Activated B cell treated with CpG ODN at 0.5 μM for 24 hours (primary cell): ENCODE measurements at regions not wholly inside any gene's neighbourhood (a gene's known extent, or its start where the extent isn't known, plus 50 kb on each side); places are given as distances from the start of the nearest gene placed in this dataset.

Experiments used
- ATAC-seq: fragments of 200-7000 bp; cut with Tn5 transposase; one replicate; pipeline ENCODE4 v1.10.0; 2021; ENCODE audit warnings: low read depth, mild to moderate bottlenecking, moderate library complexity
- CTCF ChIA-PET: fragments of 350-600 bp; sonication (Branson Sonifier 250); formaldehyde crosslinking; loops from one replicate; lab custom pipeline; 2021; ENCODE audit warnings: antibody characterized with exemption; lab: Charles Lee
- POLR2A ChIA-PET: fragments of 350-600 bp; sonication (Branson Sonifier 250); formaldehyde crosslinking; loops from one replicate; lab custom pipeline; 2021; ENCODE audit warnings: antibody characterized with exemption; lab: Charles Lee
- DNase-seq: peaks from one replicate; pipeline ENCODE4 v3.0.0; 2022
- H3K27ac Mint-ChIP-seq: one replicate; pipeline ENCODE4 v1.8.0; 2020; ENCODE audit warnings: mixed read lengths
- H3K27me3 Mint-ChIP-seq: one replicate; pipeline ENCODE4 v1.8.0; 2021; ENCODE audit warnings: mixed read lengths
- H3K36me3 Mint-ChIP-seq: one replicate; pipeline ENCODE4 v1.8.0; 2021; ENCODE audit warnings: low read depth, mixed read lengths
- H3K4me1 Mint-ChIP-seq: one replicate; pipeline ENCODE4 v1.8.0; 2021; ENCODE audit warnings: mixed read lengths
- H3K4me3 Mint-ChIP-seq: one replicate; pipeline ENCODE4 v1.8.0; 2020; ENCODE audit warnings: mild to moderate bottlenecking, mixed read lengths
- H3K9me3 Mint-ChIP-seq: one replicate; pipeline ENCODE4 v1.8.0; 2020; ENCODE audit warnings: mixed read lengths
- intact Hi-C: fragments of 100-400 bp; cut with micrococcal nuclease; formaldehyde crosslinking; loops from one replicate; pipeline ENCODE4 v1.15.1; 2024
- TF ChIP-seq, protein P1 (sequence below): fragments of 200-600 bp; IDR thresholded peaks from one replicate; pipeline ENCODE4 v1.8.0; 2022; ENCODE audit warnings: antibody characterized with exemption, mild to moderate bottlenecking

DNA sequence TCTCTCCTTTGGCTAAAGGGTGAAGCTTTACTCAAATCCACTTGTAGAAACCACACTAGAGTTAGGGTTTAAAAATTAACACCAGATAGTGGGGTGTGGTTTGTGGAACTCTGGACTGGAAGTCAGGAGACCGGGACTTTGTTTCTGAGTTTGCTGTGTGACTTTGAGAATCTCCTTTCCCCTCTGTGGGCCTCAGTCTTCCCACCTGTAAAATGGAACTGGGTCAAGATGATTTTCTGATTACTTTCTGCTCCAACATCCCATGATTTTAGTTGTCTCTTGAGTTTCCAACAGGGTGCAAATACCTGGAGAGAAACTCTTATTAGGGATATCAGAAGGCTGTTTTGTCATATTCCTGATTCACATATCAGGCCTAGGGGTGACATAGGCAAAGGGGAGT is 301.0 kb downstream of the MIAT start:
- TF ChIP-seq, protein P1, sequence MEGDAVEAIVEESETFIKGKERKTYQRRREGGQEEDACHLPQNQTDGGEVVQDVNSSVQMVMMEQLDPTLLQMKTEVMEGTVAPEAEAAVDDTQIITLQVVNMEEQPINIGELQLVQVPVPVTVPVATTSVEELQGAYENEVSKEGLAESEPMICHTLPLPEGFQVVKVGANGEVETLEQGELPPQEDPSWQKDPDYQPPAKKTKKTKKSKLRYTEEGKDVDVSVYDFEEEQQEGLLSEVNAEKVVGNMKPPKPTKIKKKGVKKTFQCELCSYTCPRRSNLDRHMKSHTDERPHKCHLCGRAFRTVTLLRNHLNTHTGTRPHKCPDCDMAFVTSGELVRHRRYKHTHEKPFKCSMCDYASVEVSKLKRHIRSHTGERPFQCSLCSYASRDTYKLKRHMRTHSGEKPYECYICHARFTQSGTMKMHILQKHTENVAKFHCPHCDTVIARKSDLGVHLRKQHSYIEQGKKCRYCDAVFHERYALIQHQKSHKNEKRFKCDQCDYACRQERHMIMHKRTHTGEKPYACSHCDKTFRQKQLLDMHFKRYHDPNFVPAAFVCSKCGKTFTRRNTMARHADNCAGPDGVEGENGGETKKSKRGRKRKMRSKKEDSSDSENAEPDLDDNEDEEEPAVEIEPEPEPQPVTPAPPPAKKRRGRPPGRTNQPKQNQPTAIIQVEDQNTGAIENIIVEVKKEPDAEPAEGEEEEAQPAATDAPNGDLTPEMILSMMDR = no peak
- no peaks in the 10 kb centered on the region for H3K9me3 Mint-ChIP-seq
- ATAC-seq (no peak), DNase-seq (no peak)
- intact Hi-C loops = no loop called here
- H3K4me1 Mint-ChIP-seq = no peaks in the 10 kb centered on the region
- ChIA-PET POLR2A (no interaction called here), CTCF (no interaction called here)
- no peak overlapping the region for H3K4me3 Mint-ChIP-seq
- no peak overlapping the region for H3K27ac Mint-ChIP-seq
- H3K36me3 Mint-ChIP-seq = no peaks in the 10 kb centered on the region
- peaks cover 46% of the 10 kb centered on the region for H3K27me3 Mint-ChIP-seq

DNA sequence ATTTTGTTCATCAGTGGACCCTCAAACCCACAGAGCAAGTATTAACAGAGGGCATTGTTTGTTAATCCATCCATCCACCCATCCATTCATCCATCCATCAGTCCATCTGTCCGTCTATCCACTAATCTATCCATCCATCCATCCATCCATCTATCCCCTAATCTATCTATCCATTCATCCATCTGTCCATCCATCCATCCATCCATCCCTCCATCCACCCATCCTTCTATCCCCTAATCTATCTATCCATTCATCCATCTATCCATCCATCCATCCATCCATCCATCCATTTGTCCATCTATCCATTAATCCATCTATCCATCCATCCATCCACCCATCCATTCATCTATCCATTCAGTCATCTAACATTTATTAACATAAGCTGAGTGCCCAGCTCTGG is 307.3 kb downstream of the MIAT start:
- intact Hi-C loops = no loop called here
- H3K36me3 Mint-ChIP-seq = no peaks in the 10 kb centered on the region
- DNase-seq (no peak), ATAC-seq (no peak)
- H3K9me3 Mint-ChIP-seq = peaks cover 9% of the 10 kb centered on the region
- ChIA-PET CTCF (no interaction called here), POLR2A (no interaction called here)
- H3K27me3 Mint-ChIP-seq = peaks cover 19% of the 10 kb centered on the region
- no peaks in the 10 kb centered on the region for H3K4me1 Mint-ChIP-seq
- no peak overlapping the region for H3K27ac Mint-ChIP-seq
- TF ChIP-seq, protein P1 = no peak
- no peak overlapping the region for H3K4me3 Mint-ChIP-seq

DNA sequence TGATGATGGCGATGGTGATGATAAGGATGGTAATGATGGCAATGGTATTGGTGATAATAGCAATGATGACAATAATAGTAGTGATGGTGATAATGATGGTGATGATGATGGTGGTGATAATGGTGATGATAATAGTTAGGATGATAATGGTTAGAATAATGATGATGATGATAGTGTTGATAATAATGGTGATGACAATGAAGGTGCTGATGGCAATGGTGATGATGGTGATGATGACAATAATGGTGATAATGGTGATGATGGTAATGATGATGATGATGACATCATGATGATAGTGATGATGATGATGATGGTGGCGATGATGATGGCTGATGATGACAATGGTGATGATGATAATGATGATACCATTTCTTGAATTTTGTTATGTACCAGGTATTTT is 309.9 kb downstream of the MIAT start:
- Mint-ChIP-seq H3K36me3 (no peaks in the 10 kb centered on the region), H3K4me3 (no peak overlapping the region), H3K9me3 (peaks cover 9% of the 10 kb centered on the region), H3K4me1 (no peaks in the 10 kb centered on the region), H3K27me3 (peaks cover 2% of the 10 kb centered on the region), H3K27ac (no peak overlapping the region)
- POLR2A ChIA-PET = no interaction called here
- DNase-seq (no peak), ATAC-seq (no peak)
- CTCF ChIA-PET = no interaction called here
- intact Hi-C loops = no loop called here
- TF ChIP-seq, protein P1 = no peak

DNA sequence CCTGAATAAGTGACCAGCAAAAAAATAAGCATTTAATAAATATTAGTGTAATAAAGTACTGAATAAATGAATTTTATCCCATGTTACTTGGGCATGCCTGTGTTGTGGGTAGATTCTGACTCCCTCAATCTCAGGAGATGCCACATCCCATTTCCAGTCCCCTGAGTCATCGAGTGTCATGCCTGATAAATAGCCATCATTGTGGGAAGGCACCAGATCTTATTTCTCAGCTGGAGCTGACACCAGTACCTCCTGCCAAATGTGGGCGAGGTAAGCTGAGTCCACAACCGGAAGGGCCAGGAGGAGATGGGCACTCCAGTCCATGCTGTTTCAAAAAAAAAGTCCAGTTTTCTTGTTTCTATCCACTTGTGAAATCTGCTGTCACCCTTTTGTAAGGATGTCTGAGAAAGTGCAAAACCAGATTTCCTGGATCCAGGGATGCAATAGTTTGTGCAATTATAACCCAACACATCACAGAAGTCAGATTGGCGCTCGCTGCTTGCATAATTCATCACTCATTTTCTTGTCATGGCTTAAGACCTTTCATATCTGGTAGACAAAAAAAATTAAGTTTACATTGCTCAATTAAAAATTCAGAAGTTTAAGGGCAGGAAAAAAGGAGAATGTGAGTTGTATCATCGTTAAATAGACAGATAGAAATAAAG is 311.6 kb downstream of the MIAT start:
- no peak overlapping the region for H3K27ac Mint-ChIP-seq
- ChIA-PET CTCF (no interaction called here), POLR2A (no interaction called here)
- H3K27me3 Mint-ChIP-seq = peaks cover 2% of the 10 kb centered on the region
- H3K9me3 Mint-ChIP-seq = peaks cover 10% of the 10 kb centered on the region
- DNase-seq = no peak
- intact Hi-C loops = no loop called here
- no peaks in the 10 kb centered on the region for H3K36me3 Mint-ChIP-seq
- ATAC-seq = no peak
- TF ChIP-seq, protein P1 = no peak
- H3K4me3 Mint-ChIP-seq = no peak overlapping the region
- H3K4me1 Mint-ChIP-seq = no peaks in the 10 kb centered on the region

DNA sequence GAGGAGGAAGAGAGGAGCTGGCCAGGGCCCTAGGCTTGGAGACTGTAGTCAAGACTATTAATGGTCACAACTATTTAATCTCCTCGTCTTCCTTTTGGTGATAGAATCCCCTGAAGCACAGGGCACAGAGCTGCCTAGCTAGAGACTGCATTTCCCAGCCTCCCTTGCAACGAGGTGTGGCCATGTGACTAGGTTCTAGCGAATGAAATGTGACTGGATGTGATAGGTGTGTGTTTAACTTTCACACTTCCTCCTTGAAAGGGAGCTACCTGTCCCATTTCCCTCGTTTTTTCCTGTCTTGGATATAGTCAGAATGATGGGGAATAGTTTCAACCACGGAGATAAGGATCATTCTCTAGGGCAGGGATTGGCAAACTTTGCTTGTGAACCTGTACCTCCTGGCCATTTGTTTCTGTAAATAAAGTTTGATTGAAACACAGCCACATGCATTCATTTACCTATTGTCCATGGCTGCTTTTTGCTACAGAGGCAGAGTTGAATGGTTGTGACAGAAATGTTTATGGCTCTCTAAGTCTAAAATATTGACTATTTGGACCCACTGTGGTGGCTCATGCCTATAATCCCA is 313.5 kb downstream of the MIAT start:
- TF ChIP-seq, protein P1 = no peak

More for the DNA sequence above, 313.5 kb downstream of the MIAT start:
- no peaks in the 10 kb centered on the region for H3K36me3 Mint-ChIP-seq
- peaks cover 3% of the 10 kb centered on the region for H3K9me3 Mint-ChIP-seq
- CTCF ChIA-PET = no interaction called here
- H3K4me3 Mint-ChIP-seq = no peak overlapping the region
- no peak for DNase-seq
- peaks cover 2% of the 10 kb centered on the region for H3K27me3 Mint-ChIP-seq
- POLR2A ChIA-PET = no interaction called here
- no peak for ATAC-seq
- no peaks in the 10 kb centered on the region for H3K4me1 Mint-ChIP-seq
- H3K27ac Mint-ChIP-seq = no peak overlapping the region
- intact Hi-C loops = no loop called here
